Neural progenitor cell (in vitro differentiated cells): ENCODE measurements at regions not wholly inside any gene's neighbourhood (a gene's known extent, or its start where the extent isn't known, plus 50 kb on each side); places are given as distances from the start of the nearest gene placed in this dataset.

Source experiments
- DNase-seq: peaks from one replicate; pipeline ENCODE4 v3.0.0-alpha.2; 2016; ENCODE audit warnings: low spot score
- H2AFZ ChIP-seq: fragments of 200-600 bp; sonication (generic); replicated peaks from 2 replicates; pipeline ENCODE4 v1.6.1; 2016; ENCODE audit warnings: antibody characterized with exemption
- H3F3A ChIP-seq: fragments of 200-600 bp; sonication (generic); 2 replicates; pipeline ENCODE4 v1.6.1; 2016; ENCODE audit warnings: antibody characterized with exemption, low read depth
- H3K27ac ChIP-seq: fragments of 200-600 bp; sonication (generic); 2 replicates; pipeline ENCODE4 v1.5.1; 2016; ENCODE audit warnings: mild to moderate bottlenecking
- H3K27me3 ChIP-seq: fragments of 200-600 bp; sonication (generic); 2 replicates; pipeline ENCODE4 v1.6.1; 2016; ENCODE audit warnings: mild to moderate bottlenecking, moderate library complexity
- H3K36me3 ChIP-seq: fragments of 200-600 bp; sonication (generic); 2 replicates; pipeline ENCODE4 v1.5.1; 2016
- H3K4me1 ChIP-seq: fragments of 200-600 bp; sonication (generic); 2 replicates; pipeline ENCODE4 v1.6.1; 2016; ENCODE audit warnings: mixed run types
- H3K4me2 ChIP-seq: fragments of 200-600 bp; sonication (generic); 2 replicates; pipeline ENCODE4 v1.6.1; 2016
- H3K4me3 ChIP-seq: fragments of 200-600 bp; sonication (generic); 2 replicates; pipeline ENCODE4 v1.5.1; 2016
- H3K79me2 ChIP-seq: fragments of 200-600 bp; sonication (generic); 2 replicates; pipeline ENCODE4 v1.6.1; 2016; ENCODE audit warnings: low read depth
- H3K9ac ChIP-seq: fragments of 200-600 bp; sonication (generic); 2 replicates; pipeline ENCODE4 v1.6.1; 2016
- H3K9me3 ChIP-seq: fragments of 200-600 bp; sonication (generic); 2 replicates; pipeline ENCODE4 v1.5.1; 2016; ENCODE audit warnings: low read depth
- H4K20me1 ChIP-seq: fragments of 200-600 bp; sonication (generic); 2 replicates; pipeline ENCODE4 v1.6.1; 2016; ENCODE audit warnings: low read depth
- H3K27ac Mint-ChIP-seq: 3 replicates; pipeline ENCODE4 v1.8.0; 2021; ENCODE audit warnings: mixed read lengths
- H3K27me3 Mint-ChIP-seq: 2 replicates; pipeline ENCODE4 v1.8.0; 2022; ENCODE audit warnings: low read depth, mild to moderate bottlenecking, inconsistent platforms, moderate library complexity, mixed read lengths; ENCODE audit not compliant: insufficient read depth
- H3K36me3 Mint-ChIP-seq: 3 replicates; pipeline ENCODE4 v1.8.0; 2021; ENCODE audit warnings: mixed read lengths
- H3K4me1 Mint-ChIP-seq: 3 replicates; pipeline ENCODE4 v1.8.0; 2021; ENCODE audit warnings: mixed read lengths
- H3K4me3 Mint-ChIP-seq: 3 replicates; pipeline ENCODE4 v1.8.0; 2021; ENCODE audit warnings: mild to moderate bottlenecking, moderate library complexity, mixed read lengths
- H3K9me3 Mint-ChIP-seq: 3 replicates; pipeline ENCODE4 v1.8.0; 2020; ENCODE audit warnings: mixed read lengths
- EZH2 ChIP-seq: fragments of 200-600 bp; sonication (generic); IDR thresholded peaks from 2 replicates; pipeline ENCODE4 v1.6.1; 2017; ENCODE audit warnings: antibody characterized with exemption, mild to moderate bottlenecking, moderate library complexity
- EZH2phosphoT487 ChIP-seq: fragments of 200-600 bp; sonication (generic); IDR thresholded peaks from 2 replicates; pipeline ENCODE4 v1.6.1; 2017; ENCODE audit warnings: antibody characterized with exemption
- TF ChIP-seq, protein P1 (sequence below): fragments of 200-600 bp; sonication (generic); IDR thresholded peaks from 2 replicates; pipeline ENCODE4 v1.5.1; 2017; ENCODE audit warnings: antibody characterized with exemption, mild to moderate bottlenecking

DNA sequence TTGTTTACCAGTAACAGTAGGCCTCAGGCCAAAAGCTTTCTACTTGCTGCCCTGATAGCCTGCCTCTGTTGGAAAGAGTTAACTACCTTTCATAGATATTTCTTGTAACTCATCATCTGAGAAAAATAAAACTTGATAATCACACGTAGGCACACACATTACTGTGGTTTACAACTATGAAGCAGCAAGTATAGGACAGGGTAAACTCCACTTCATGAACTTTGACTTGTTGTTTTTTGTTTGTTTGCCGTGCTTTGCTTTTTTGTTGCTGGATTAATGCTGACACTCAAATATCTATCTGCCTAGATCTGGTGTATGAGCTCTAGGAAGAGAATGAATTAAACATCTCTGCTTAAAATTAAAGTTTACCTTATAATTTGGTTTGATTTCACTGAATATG is 924.7 kb upstream of the ADGRL2 start:
- H3K27ac Mint-ChIP-seq, result no peak overlapping the region
- H3K4me2 ChIP-seq, result no peak overlapping the region
- no peaks in the 10 kb centered on the region for H4K20me1 ChIP-seq
- no peaks in the 10 kb centered on the region for H3F3A ChIP-seq
- H3K4me3 Mint-ChIP-seq, result no peak overlapping the region
- no peaks in the 10 kb centered on the region for H3K79me2 ChIP-seq
- TF ChIP-seq EZH2phosphoT487 (no peak), EZH2 (no peak)
- TF ChIP-seq, protein P1, sequence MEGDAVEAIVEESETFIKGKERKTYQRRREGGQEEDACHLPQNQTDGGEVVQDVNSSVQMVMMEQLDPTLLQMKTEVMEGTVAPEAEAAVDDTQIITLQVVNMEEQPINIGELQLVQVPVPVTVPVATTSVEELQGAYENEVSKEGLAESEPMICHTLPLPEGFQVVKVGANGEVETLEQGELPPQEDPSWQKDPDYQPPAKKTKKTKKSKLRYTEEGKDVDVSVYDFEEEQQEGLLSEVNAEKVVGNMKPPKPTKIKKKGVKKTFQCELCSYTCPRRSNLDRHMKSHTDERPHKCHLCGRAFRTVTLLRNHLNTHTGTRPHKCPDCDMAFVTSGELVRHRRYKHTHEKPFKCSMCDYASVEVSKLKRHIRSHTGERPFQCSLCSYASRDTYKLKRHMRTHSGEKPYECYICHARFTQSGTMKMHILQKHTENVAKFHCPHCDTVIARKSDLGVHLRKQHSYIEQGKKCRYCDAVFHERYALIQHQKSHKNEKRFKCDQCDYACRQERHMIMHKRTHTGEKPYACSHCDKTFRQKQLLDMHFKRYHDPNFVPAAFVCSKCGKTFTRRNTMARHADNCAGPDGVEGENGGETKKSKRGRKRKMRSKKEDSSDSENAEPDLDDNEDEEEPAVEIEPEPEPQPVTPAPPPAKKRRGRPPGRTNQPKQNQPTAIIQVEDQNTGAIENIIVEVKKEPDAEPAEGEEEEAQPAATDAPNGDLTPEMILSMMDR, result no peak
- no peak for DNase-seq
- H3K4me3 ChIP-seq, result no peak overlapping the region
- H3K36me3 Mint-ChIP-seq, result no peaks in the 10 kb centered on the region
- no peaks in the 10 kb centered on the region for H3K9me3 ChIP-seq
- no peaks in the 10 kb centered on the region for H3K36me3 ChIP-seq
- peak overlapping the region; percentile 54 for H2AFZ ChIP-seq
- no peaks in the 10 kb centered on the region for H3K27me3 ChIP-seq
- H3K27ac ChIP-seq, result no peak overlapping the region
- no peaks in the 10 kb centered on the region for H3K4me1 ChIP-seq
- H3K9ac ChIP-seq, result no peak overlapping the region
- no peaks in the 10 kb centered on the region for H3K27me3 Mint-ChIP-seq
- no peaks in the 10 kb centered on the region for H3K9me3 Mint-ChIP-seq
- no peaks in the 10 kb centered on the region for H3K4me1 Mint-ChIP-seq

DNA sequence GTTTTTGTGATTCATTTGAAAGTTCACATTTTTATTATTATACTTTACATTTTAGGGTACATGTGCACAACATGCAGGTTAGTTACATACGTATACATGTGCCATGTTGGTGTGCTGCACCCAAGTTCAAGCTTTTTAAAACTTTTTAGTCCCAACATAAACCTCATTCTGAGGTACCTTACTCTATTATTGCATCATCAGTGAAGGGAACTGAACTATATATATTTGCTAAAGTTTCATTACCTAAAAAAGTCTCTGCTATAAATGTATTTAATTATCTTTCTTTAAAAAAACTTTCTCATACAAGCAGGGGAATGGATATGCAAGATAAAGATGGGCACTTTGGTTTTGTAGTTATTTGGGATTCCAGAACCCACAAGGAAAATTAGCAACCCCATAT is 931.4 kb upstream of the ADGRL2 start:
- no peak overlapping the region for H3K27ac Mint-ChIP-seq
- H3K27ac ChIP-seq, result no peak overlapping the region
- no peaks in the 10 kb centered on the region for H3K36me3 ChIP-seq
- no peaks in the 10 kb centered on the region for H3K36me3 Mint-ChIP-seq
- H3K4me2 ChIP-seq, result no peak overlapping the region
- H3K9me3 Mint-ChIP-seq, result no peaks in the 10 kb centered on the region
- H3K27me3 ChIP-seq, result no peaks in the 10 kb centered on the region
- TF ChIP-seq, protein P1, result no peak
- TF ChIP-seq EZH2phosphoT487 (no peak), EZH2 (no peak)
- H3K4me1 Mint-ChIP-seq, result no peaks in the 10 kb centered on the region
- no peaks in the 10 kb centered on the region for H3K27me3 Mint-ChIP-seq
- no peak overlapping the region for H3K4me3 ChIP-seq
- no peaks in the 10 kb centered on the region for H3F3A ChIP-seq
- H2AFZ ChIP-seq, result no peak overlapping the region
- H3K9me3 ChIP-seq, result no peaks in the 10 kb centered on the region
- H3K4me1 ChIP-seq, result no peaks in the 10 kb centered on the region
- no peak overlapping the region for H3K4me3 Mint-ChIP-seq
- no peaks in the 10 kb centered on the region for H3K79me2 ChIP-seq
- H4K20me1 ChIP-seq, result no peaks in the 10 kb centered on the region
- DNase-seq, result no peak
- no peak overlapping the region for H3K9ac ChIP-seq

DNA sequence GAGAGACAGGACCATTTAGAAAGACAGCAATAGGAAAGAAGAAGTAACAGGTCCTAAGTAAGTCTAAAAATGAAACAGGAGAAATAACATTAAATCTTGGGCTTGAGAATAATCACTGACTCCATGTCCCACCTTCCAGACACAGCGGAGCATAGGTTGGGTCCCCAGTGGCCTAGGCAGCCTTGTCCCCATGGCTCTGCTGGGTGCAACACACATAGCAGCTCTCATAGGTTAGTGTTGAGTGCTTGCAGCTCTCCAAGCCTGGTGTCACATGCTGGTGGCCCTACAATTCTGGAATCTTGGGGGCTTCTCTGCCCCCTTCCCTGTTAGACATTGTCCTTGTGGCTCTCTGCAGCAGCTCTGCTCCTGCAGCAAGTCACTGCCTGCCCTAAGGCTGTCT is 952.8 kb upstream of the ADGRL2 start:
- Histone ChIP-seq H3K4me1 (no peaks in the 10 kb centered on the region), H3K4me2 (no peak overlapping the region), H3K27ac (no peak overlapping the region), H3K27me3 (no peaks in the 10 kb centered on the region), H3K4me3 (no peak overlapping the region), H3F3A (no peaks in the 10 kb centered on the region), H3K79me2 (no peaks in the 10 kb centered on the region), H3K9me3 (no peaks in the 10 kb centered on the region), H4K20me1 (no peaks in the 10 kb centered on the region), H3K36me3 (no peaks in the 10 kb centered on the region), H3K9ac (no peak overlapping the region), H2AFZ (no peak overlapping the region)
- H3K27ac Mint-ChIP-seq, result no peak overlapping the region
- H3K9me3 Mint-ChIP-seq, result peaks cover 2% of the 10 kb centered on the region
- H3K27me3 Mint-ChIP-seq, result no peaks in the 10 kb centered on the region
- H3K36me3 Mint-ChIP-seq, result no peaks in the 10 kb centered on the region
- H3K4me1 Mint-ChIP-seq, result no peaks in the 10 kb centered on the region
- DNase-seq, result no peak
- TF ChIP-seq, protein P1, result no peak
- TF ChIP-seq EZH2, result no peak
- TF ChIP-seq EZH2phosphoT487, result no peak
- H3K4me3 Mint-ChIP-seq, result no peak overlapping the region

DNA sequence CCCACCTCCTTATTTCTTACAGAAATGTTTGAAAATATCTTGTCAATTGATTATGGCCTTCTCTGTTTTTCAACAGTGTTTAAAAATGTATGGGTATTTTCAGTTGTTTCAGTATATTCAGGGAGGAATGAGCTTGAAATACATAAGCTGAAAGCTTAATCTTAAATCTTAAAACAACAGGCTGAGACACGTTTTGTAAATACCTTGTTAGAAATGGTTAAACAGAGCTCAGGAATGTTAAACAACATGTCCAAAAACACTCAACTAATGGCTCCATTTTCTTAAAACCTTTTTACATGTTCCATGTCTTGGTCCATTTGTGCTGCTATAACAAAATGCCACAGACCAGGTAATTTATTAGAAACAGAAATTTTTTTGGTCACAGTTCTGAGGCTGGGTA is 953.8 kb upstream of the ADGRL2 start:
- Histone ChIP-seq H3F3A (no peaks in the 10 kb centered on the region), H4K20me1 (no peaks in the 10 kb centered on the region), H2AFZ (no peak overlapping the region), H3K36me3 (no peaks in the 10 kb centered on the region), H3K27ac (no peak overlapping the region), H3K4me3 (no peak overlapping the region), H3K4me1 (no peaks in the 10 kb centered on the region), H3K9ac (no peak overlapping the region), H3K27me3 (no peaks in the 10 kb centered on the region), H3K79me2 (no peaks in the 10 kb centered on the region), H3K9me3 (no peaks in the 10 kb centered on the region), H3K4me2 (no peak overlapping the region)
- TF ChIP-seq EZH2 (no peak), EZH2phosphoT487 (no peak)
- TF ChIP-seq, protein P1, result no peak
- H3K36me3 Mint-ChIP-seq, result no peaks in the 10 kb centered on the region
- H3K4me3 Mint-ChIP-seq, result no peak overlapping the region
- H3K9me3 Mint-ChIP-seq, result peaks cover 3% of the 10 kb centered on the region
- H3K27ac Mint-ChIP-seq, result no peak overlapping the region
- no peaks in the 10 kb centered on the region for H3K4me1 Mint-ChIP-seq
- DNase-seq, result no peak
- H3K27me3 Mint-ChIP-seq, result no peaks in the 10 kb centered on the region
